ENCODE measurements at regions not wholly inside any gene's neighbourhood (a gene's known extent, or its start where the extent isn't known, plus 50 kb on each side); places are given as distances from the start of the nearest gene placed in this dataset.

DNA sequence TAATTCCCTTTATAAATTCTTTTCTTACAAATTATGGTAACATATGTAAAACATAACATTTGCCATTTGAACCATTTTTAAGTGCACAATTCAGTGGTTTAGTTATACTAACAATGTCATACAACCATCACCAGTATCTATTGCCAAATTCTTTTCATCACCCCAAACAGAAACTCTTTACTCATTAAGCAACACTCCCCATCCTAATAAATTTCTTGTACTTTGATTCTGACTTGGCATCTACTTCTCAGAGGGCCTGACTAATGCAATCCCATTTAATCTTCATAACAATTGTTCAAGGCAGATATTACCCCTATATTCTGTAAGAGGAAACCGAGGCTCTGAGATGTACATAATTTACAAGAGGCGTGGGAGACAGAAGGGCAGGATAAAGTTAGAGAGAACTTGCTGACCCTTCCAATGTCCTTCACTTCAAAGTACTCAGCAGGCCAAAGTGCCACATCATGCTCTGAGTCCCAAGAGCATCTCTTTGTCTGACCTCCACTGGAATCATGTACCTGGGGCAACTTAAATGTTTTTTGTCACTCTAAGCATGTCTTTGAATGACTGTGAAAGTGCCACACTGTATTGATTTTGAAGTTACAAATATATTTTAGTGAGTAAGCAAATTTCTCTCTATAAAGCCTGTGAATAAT is 255.3 kb downstream of the KIF4B start:
- no peak for TF ChIP-seq CTCF (IDR thresholded peaks at IDR 0.05; ENCODE audit: borderline replicate concordance, extremely low read depth, low read length, poor library complexity, severe bottlenecking)
- no peak for TF ChIP-seq EZH2 (IDR thresholded peaks at IDR 0.05; ENCODE audit: borderline replicate concordance, low read depth, low read length, severe bottlenecking)

Measured in DND-41 (cell line).